HG03280 (cell line): ENCODE measurements at regions not wholly inside any gene's neighbourhood (a gene's known extent, or its start where the extent isn't known, plus 50 kb on each side); places are given as distances from the start of the nearest gene placed in this dataset.
"Not testable (repeated sequence)": the region's sequence is repeated elsewhere in the genome, so short reads cannot be mapped to it uniquely, and the experiment has no call there.

Source experiments
- ATAC-seq: cut with Tn5 transposase; IDR thresholded peaks from one replicate; pipeline ENCODE4 v1.9.1; 2021; ENCODE audit warnings: mild to moderate bottlenecking, moderate library complexity; ENCODE audit not compliant: unreplicated experiment

DNA sequence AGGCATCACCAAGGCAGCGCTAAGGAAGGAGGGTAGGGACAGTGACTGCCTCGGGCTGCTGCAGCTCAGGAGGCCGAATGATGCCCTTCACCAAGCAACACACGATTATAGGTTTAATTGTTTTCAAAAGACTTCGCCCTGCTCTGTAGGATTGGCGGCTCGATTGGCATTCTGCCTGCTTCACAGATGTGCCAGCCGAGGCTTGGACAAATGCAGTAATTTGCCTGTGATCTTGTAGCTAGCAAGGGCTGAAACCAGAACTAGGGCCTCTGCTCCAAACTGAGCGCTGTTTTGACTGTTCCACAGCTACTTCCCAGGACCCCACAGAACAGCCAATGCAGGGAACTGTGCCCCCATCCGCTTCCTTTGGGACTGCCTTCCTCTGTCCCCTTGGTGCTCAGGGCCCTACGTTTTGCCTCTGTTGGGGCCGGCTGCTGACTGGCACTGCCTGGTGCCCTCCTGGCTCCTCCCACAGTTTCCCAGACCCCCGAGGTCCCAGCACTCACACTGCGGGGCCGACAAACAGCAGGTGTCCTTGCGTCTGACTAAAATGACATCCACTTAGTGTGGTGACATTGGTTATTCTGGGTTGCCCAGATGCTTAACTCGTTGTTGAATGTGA lies 62.6 kb upstream of the EN2 start:
- no peak for ATAC-seq

DNA sequence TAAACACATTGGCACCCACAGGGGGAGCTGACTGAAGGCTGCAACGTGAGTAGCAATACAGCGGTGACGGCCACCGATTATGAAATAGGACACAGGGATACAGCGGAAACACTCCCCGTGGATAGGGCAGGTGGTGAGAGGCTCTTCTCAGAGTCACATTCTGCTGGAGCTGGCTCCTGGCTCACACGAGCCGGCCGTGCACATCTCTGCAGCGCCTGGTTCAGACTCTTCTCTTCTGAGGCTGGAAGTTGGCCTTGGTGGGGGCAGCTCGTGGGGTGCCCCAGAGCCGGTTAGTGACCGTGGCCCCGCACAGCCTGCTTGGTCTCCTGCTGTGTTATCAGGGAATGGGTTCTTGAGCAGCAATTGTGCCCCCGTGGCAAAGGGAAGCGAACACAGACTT lies 61.3 kb upstream of the EN2 start:
- ATAC-seq = no peak

DNA sequence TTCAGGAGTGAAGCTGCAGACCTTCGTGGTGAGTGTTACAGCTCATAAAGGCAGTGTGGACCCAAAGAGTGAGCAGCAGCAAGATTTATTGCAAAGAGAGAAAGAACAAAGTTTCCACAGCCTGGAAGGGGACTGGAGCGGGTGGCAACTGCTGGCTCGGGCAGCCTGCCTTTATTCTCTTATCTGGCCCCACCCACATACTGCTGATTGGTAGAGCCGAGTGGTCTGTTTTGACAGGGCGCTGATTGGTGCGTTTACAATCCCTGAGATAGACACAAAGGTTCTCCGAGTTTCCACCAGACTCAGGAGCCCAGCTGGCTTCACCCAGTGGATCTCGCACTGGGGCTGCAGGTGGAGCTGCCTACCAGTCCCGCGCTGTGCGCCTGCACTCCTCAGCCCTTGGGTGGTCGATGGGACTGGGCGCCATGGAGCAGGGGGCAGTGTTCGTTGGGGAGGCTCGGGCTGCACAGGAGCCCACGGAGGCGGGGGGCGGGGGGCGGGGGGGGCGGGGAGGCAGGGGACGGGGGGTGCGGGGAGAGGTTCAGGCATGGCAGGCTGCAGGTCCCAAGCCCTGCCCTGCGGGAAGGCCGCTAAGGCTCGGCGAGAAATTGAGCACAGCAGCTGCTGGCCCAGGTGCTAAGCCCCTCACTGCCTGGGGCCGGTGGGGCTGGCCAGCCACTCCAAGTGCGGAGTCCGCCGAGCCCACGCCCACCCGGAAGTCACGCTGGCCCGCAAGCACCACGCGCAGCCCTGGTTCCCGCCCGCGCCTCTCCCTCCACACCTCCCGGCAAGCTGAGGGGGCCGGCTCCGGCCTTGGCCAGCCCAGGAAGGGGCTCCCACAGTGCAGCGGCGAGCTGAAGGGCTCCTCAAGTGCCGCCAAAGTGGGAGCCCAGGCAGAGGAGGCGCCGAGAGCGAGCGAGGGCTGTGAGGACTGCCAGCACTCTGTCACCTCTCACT lies 59.9 kb upstream of the EN2 start:
- not testable (repeated sequence) for ATAC-seq

DNA sequence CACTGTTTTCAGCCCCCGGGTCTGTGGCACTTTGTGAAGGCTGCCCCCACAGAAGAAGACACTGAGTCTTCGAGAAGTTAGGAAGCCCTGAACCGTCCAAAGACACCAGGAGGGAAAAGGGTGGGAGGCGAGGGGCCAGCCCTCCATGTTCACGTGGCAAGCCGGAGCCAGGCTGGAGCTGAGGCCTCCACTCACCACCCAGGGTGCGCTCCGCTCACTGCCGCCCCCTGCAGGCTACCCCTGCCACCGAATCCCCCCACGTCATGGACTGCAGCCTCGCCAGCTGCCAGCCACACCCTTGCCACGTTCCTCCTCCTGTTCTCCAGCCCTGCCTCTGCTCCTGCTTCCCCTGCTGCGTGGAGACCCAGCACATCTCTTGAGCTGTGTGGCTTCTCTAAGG lies 59.0 kb upstream of the EN2 start:
- no peak for ATAC-seq

DNA sequence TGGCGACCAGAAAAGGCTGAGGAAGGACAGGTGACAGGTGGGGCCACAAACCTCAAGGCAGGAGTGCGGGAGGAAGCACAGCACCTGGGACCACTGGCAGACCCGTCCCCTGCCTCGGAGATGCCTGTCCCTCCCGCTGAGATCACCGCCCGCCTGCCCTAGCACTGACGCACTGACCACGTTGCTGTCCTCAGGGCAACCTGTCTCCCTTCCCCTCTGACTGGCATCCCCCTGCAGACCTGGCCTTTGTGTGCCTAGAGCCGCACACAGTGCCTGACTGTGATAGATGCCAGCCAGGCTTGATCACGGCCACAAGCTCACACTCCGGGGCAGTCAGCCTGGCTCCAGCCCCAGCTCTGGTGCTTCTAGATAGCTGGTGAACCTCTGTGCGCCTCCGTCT lies 58.4 kb upstream of the EN2 start:
- ATAC-seq = no peak

DNA sequence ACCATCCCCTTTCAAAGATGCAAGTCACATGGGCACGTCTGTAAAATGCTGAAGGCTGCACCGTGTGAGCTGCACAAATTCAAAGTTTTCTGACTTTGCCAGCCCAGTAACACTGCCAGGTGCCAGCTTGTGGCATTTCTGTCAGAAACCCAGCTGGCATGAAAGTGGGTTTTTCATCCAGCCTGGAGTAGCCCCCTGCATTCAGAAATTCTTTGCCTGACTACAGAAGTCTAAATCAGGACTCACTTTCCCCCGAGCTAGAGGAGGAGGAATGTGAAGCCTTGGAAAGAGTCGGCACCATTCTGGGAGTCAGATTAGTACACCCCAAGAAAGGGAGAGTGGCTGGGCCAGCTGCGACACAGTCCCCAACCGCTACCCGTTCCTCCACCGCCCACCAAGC lies 56.7 kb upstream of the EN2 start:
- no peak for ATAC-seq

DNA sequence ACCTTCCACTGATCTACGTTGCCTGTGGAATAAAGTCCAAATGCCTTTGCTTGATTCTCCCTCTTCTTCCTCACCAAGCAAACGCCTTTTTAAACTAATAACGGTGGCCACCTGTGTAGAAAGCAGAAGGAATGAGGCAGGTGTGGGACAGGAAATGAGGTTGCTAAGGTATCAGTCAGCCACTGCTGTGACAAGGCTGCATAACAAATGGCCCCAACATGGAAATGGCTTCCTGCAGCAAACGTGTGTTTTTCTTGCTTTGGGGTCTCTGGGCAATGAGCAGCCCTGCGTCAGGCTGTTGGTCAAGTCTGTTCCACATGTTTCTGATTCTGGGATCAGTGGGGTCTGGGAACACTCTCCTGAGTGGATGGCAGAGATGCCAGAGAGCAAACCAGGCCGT lies 56.0 kb upstream of the EN2 start:
- ATAC-seq = no peak

DNA sequence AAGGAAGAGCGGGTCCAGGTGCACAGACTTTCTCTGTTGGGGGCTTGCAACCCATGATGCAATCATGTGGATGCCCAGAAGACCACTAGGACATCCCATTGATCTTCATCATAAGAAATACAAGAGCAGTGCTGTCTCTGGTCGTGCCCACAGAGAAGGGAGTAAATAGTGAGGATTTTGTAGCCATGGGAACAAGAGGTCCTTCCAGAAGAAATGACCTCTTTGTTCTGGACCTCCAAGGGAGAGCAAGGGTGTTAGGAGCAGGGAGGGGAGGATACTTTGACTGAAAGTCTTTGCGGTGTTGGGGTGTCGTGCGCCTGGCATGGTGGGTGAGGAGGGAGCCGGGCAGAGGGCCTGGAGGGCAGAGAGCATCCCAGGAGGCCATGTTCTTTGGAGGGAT lies 55.0 kb upstream of the EN2 start:
- ATAC-seq = no peak

DNA sequence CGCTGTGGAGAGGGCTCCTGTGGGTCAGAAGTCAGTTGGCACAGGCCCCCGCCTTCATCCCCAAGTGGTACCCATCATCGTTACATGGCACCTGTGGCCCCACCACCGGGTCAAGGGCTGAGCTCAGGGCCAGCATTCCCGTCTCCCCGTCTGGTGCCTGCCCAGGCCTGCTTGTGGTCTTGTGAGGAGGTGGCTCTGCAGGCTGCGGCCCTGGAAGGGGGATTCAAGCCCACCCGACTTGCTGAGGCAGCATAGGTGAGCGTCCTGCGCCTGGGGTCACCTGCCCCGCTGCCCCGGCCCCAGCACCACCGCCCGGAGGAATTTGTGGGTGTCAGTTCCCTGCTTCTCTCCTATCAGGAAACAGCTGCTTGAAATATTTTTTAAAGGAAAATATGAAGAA lies 53.0 kb upstream of the EN2 start:
- no peak for ATAC-seq

DNA sequence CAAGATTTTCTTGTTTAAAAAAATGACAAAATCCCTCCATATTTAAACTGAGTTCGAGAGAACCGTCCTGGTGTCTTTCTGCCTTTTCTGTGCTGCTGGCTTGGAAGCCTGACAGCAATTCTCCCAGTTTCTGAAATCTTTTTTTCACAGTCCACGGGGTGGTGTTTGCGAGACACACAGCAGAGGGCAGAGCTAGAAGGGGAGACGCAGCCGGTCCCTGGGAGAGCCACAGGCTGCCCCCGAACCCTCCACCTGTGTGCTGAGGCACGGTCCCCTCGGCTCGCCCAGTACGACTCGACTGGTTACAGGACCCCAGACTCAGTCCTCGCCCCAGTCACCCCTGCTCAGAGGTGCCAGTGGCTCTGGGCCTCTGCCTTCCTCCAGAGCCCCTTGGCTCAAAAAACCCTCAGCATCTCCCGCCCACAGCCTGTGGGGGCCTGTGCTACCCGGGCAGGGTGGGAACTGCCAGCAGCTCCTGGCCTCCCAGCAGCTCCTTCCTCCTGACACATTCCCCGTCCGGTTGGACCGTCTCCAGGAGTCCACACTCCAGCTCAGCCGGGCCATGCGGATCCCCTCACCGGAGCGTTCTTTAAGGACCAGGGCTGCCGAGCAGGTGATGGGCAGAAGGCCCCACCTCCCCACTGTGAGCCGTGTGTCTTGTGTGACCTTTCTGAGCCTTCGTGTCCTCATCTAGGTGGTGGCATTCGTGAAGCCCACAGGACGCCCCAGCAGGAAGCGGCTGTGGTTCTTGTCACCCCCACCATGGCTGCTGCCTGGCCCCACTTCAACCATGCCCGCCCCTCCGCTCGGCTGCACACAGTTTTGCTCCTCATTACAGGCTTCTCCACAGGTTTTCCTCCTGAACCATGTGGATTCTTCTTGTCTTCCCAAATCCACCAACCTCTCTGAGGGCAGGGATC lies 52.3 kb upstream of the EN2 start:
- no peak for ATAC-seq

DNA sequence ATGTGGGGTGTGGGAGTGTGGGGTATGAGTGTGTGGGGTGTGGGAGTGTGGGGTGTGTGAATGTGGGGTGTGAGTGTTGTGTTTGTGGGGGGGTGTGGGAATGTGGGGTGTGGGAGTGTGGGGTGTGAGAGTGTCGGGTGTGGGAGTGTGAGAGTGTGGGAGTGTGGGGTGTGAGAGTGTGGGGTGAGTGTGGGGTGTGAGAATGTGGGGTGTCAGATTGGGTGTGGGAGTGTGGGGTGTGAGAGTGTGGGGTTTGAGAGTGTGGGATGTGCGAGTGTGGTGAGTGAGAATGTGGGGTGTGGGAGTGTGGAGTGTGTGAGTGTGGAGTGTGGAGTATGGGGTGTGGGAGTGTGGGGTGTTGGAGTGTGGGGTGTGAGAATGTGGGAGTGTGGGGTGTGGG lies 50.1 kb upstream of the EN2 start:
- no peak for ATAC-seq
